Pons (tissue), 1 donor: ENCODE measurements at regions not wholly inside any gene's neighbourhood (a gene's known extent, or its start where the extent isn't known, plus 50 kb on each side); places are given as distances from the start of the nearest gene placed in this dataset.

ENCODE experiments used
- DNase-seq: peaks from one replicate; pipeline ENCODE4 v3.0.0-alpha.2; 2016; ENCODE audit warnings: low spot score

- no peak for DNase-seq
Observed at GRCh38 chr10:61089251-61089650, 145.3 kb upstream of the RHOBTB1 start.

- DNase-seq: no peak
Observed at GRCh38 chr10:61084493-61084892, 140.5 kb upstream of the RHOBTB1 start.

- no peak for DNase-seq
Observed at GRCh38 chr10:61081301-61081700, 137.3 kb upstream of the RHOBTB1 start.

- DNase-seq: no peak
Observed at GRCh38 chr10:61078542-61079275, 134.7 kb upstream of the RHOBTB1 start.

GRCh38 chr10:61076572-61077114 is 132.7 kb upstream of the RHOBTB1 start:
- no peak for DNase-seq

- DNase-seq: no peak
Observed at GRCh38 chr10:61073391-61073790, 129.4 kb upstream of the RHOBTB1 start.

- DNase-seq: no peak
Observed at GRCh38 chr10:61071580-61071979, 127.6 kb upstream of the RHOBTB1 start.

GRCh38 chr10:61068471-61068870 is 124.5 kb upstream of the RHOBTB1 start:
- no peak for DNase-seq

GRCh38 chr10:61067671-61068336 is 123.8 kb upstream of the RHOBTB1 start:
- no peak for DNase-seq

- DNase-seq: no peak
Observed at GRCh38 chr10:61066661-61067344, 122.8 kb upstream of the RHOBTB1 start.

- DNase-seq: no peak
Observed at GRCh38 chr10:61065051-61065450, 121.1 kb upstream of the RHOBTB1 start.

GRCh38 chr10:61064356-61064755 is 120.4 kb upstream of the RHOBTB1 start:
- no peak for DNase-seq

GRCh38 chr10:61063901-61064300 is 119.9 kb upstream of the RHOBTB1 start:
- DNase-seq: peak; percentile 29

GRCh38 chr10:61063034-61063433 is 119.0 kb upstream of the RHOBTB1 start:
- DNase-seq: peak; percentile 87

- peak; percentile 18 for DNase-seq
Observed at GRCh38 chr10:61061923-61062504, 118.0 kb upstream of the RHOBTB1 start.

- DNase-seq: no peak
Observed at GRCh38 chr10:61059636-61060035, 115.7 kb upstream of the RHOBTB1 start.

- no peak for DNase-seq
Observed at GRCh38 chr10:61052469-61053205, 108.7 kb upstream of the RHOBTB1 start.

- no peak for DNase-seq
Observed at GRCh38 chr10:61051344-61051743, 107.4 kb upstream of the RHOBTB1 start.

GRCh38 chr10:61050120-61050745 is 106.2 kb upstream of the RHOBTB1 start:
- DNase-seq: no peak

- no peak for DNase-seq
Observed at GRCh38 chr10:61049386-61049785, 105.4 kb upstream of the RHOBTB1 start.
